GM23248 (cell line): ENCODE measurements at regions not wholly inside any gene's neighbourhood (a gene's known extent, or its start where the extent isn't known, plus 50 kb on each side); places are given as distances from the start of the nearest gene placed in this dataset.

Source experiments
- EZH2 ChIP-seq: fragments of 200-600 bp; sonication (generic); IDR thresholded peaks from 2 replicates; pipeline ENCODE4 v1.6.1; 2018; ENCODE audit warnings: antibody characterized with exemption, mild to moderate bottlenecking; ENCODE audit not compliant: insufficient read depth, poor library complexity, severe bottlenecking
- EZH2phosphoT487 ChIP-seq: fragments of 200-600 bp; sonication (generic); IDR thresholded peaks from 2 replicates; pipeline ENCODE4 v1.6.1; 2018; ENCODE audit warnings: antibody characterized with exemption, moderate library complexity, mild to moderate bottlenecking, low read depth; ENCODE audit not compliant: insufficient read depth

GRCh38 chr1:82483146-82483545, 682.4 kb downstream of the ADGRL2 start:
- TF ChIP-seq EZH2 (no peak), EZH2phosphoT487 (no peak)
